ENCODE measurements at regions not wholly inside any gene's neighbourhood (a gene's known extent, or its start where the extent isn't known, plus 50 kb on each side); places are given as distances from the start of the nearest gene placed in this dataset.

GRCh38 chr1:209519786-209520185 lies 63.7 kb upstream of the CAMK1G start:
- CTCF ChIA-PET: no interaction called here
- POLR2A ChIA-PET: no interaction called here

- ChIA-PET POLR2A (no interaction called here), CTCF (no interaction called here)
Measured at GRCh38 chr1:209522826-209523225, 60.7 kb upstream of the CAMK1G start.

- POLR2A ChIA-PET: no interaction called here
Measured at GRCh38 chr1:209526137-209526536, 57.4 kb upstream of the CAMK1G start.

GRCh38 chr1:209527372-209527771 lies 56.1 kb upstream of the CAMK1G start:
- ChIA-PET POLR2A (no interaction called here), CTCF (interaction anchor here (0.6 kb wide), 1 partner anchor 34 kb away, joined by 3 read pairs; no protein-coding TSS in a partner anchor)

More at GRCh38 chr1:209526137-209526536, 57.4 kb upstream of the CAMK1G start:
- CTCF ChIA-PET: no interaction called here

GRCh38 chr1:209527993-209528717 lies 55.4 kb upstream of the CAMK1G start:
- CTCF ChIA-PET: no interaction called here
- POLR2A ChIA-PET: no interaction called here

- POLR2A ChIA-PET: no interaction called here
- CTCF ChIA-PET: interaction anchor here (0.9 kb wide), 1 partner anchor 41 kb away, joined by 3 read pairs; no protein-coding TSS in a partner anchor
Measured at GRCh38 chr1:209529233-209529632, 54.3 kb upstream of the CAMK1G start.

- ChIA-PET POLR2A (no interaction called here), CTCF (no interaction called here)
Measured at GRCh38 chr1:209531006-209531405, 52.5 kb upstream of the CAMK1G start.

- ChIA-PET POLR2A (no interaction called here), CTCF (no interaction called here)
Measured at GRCh38 chr1:209531549-209531948, 52.0 kb upstream of the CAMK1G start.

All from activated CD8-positive, alpha-beta memory T cell treated with anti-CD3 and anti-CD28 coated beads for 36 hours (primary cell).